Transverse colon (tissue), 4 donors: ENCODE measurements at regions not wholly inside any gene's neighbourhood (a gene's known extent, or its start where the extent isn't known, plus 50 kb on each side); places are given as distances from the start of the nearest gene placed in this dataset.

ENCODE experiments used
- DNase-seq: peaks from one replicate; pipeline ENCODE4 v3.0.0-alpha.2; 2019
- H3K27ac ChIP-seq, 4 donors: fragments of 200-600 bp; sonication (generic); 2 replicates each; pipeline ENCODE4 v1.5.1; 2016 to 2018; ENCODE audit warnings: inconsistent platforms in 4 of 4
- H3K27me3 ChIP-seq: fragments of 200-600 bp; sonication (generic); 2 replicates; pipeline ENCODE4 v1.5.1; 2017; ENCODE audit warnings: inconsistent platforms
- H3K36me3 ChIP-seq, 4 donors: fragments of 200-600 bp; sonication (generic); 2 replicates each; pipeline ENCODE4 v1.5.1; 2017 to 2019; ENCODE audit warnings: inconsistent platforms in 4 of 4
- H3K4me1 ChIP-seq, 4 donors: fragments of 200-600 bp; sonication (generic); 2 replicates each; pipeline ENCODE4 v1.5.1; 2017 to 2020; ENCODE audit warnings: inconsistent platforms in 4 of 4
- H3K4me3 ChIP-seq, 4 donors: fragments of 200-600 bp; sonication (generic); 1 replicate in 1 of 4; 2 replicates in 3 of 4; pipeline versions ENCODE4 v1.5.1 to v1.6.1; 2017 to 2019; ENCODE audit warnings: inconsistent platforms in 4 of 4
- H3K9me3 ChIP-seq, 2 donors: fragments of 200-600 bp; sonication (generic); 2 replicates each; pipeline ENCODE4 v1.5.1; 2017 to 2019; ENCODE audit warnings: inconsistent platforms in 2 of 2
- CTCF ChIP-seq, 5 experiments: fragments of 200-600 bp in 3 of 5; fragments of 450-650 bp in 2 of 5; sonication (generic) in 3 of 5; IDR thresholded peaks; 1 replicate in 2 of 5; 2 replicates in 3 of 5; pipeline ENCODE4 v1.5.1; 2016 to 2017; ENCODE audit warnings: antibody characterized with exemption in 5 of 5, inconsistent platforms in 3 of 5, mild to moderate bottlenecking in 2 of 5, moderate library complexity in 1 of 5
- EP300 ChIP-seq: sonication (generic); formaldehyde crosslinking; IDR thresholded peaks from one replicate; pipeline ENCODE4 v1.6.1; 2017; ENCODE audit warnings: antibody characterized with exemption, low read depth
- POLR2A ChIP-seq: fragments of 450-650 bp; IDR thresholded peaks from one replicate; pipeline ENCODE4 v1.6.1; 2016; ENCODE audit warnings: antibody characterized with exemption, mild to moderate bottlenecking, moderate library complexity
- POLR2AphosphoS5 ChIP-seq, 3 donors: sonication (generic); formaldehyde crosslinking; IDR thresholded peaks; one replicate each; pipeline ENCODE4 v1.6.1; 2016; ENCODE audit warnings: antibody characterized with exemption in 3 of 3
- WGBS, 2 donors: methylation state at CpG; one replicate each; pipeline ENCODE4 v1.1.5; 2018; ENCODE audit warnings: low coverage in 1 of 2; 5-methylcytosine and 5-hydroxymethylcytosine counted together
- in situ Hi-C, 4 donors: fragments of 200-750 bp; cut with MboI; loops; one replicate each; pipeline versions ENCODE4 v1.15.0 to v1.15.1; 2017; ENCODE audit warnings: low sequenced_read_pairs in 3 of 4, low pct_ligation_motif_present in 1 of 4, low pct_unique_long_range_greater_than_20kb in 1 of 4
- intact Hi-C: fragments of 100-400 bp; cut with DNase I; formaldehyde crosslinking; loops from one replicate; pipeline ENCODE4 v1.15.1; 2023; ENCODE audit warnings: low total_unique reads

- TF ChIP-seq POLR2AphosphoS5 (IDR thresholded peaks at IDR 0.05) (no peak), POLR2A (no peak), EP300 (no peak), CTCF (IDR thresholded peaks at IDR 0.05) (no peak)
- in situ Hi-C loops, result no loop called here
- no peaks in the 10 kb centered on the region for H3K27me3 ChIP-seq
- no peaks in the 10 kb centered on the region for H3K36me3 ChIP-seq
- no peaks in the 10 kb centered on the region for H3K9me3 ChIP-seq
- intact Hi-C loops, result no loop called here
- no peak overlapping the region for H3K27ac ChIP-seq
- 18 to 31% methylated on average over 2 to 3 of the region's 3 CpGs for WGBS, 2 donors
- no peak overlapping the region for H3K4me3 ChIP-seq
- DNase-seq, result no peak
- H3K4me1 ChIP-seq, result no peaks in the 10 kb centered on the region
Measured at GRCh38 chr1:214857716-214858115, 224.8 kb upstream of the KCNK2 start.

GRCh38 chr1:214859647-214860046, 222.9 kb upstream of the KCNK2 start:
- Histone ChIP-seq H3K27ac (no peak overlapping the region), H3K9me3 (no peaks in the 10 kb centered on the region), H3K36me3 (no peaks in the 10 kb centered on the region), H3K27me3 (no peaks in the 10 kb centered on the region), H3K4me3 (no peak overlapping the region), H3K4me1 (no peaks in the 10 kb centered on the region)
- TF ChIP-seq EP300, result no peak
- TF ChIP-seq POLR2A, result no peak
- no peak for TF ChIP-seq CTCF (IDR thresholded peaks at IDR 0.05)
- TF ChIP-seq POLR2AphosphoS5 (IDR thresholded peaks at IDR 0.05), result no peak
- in situ Hi-C loops, result no loop called here
- DNase-seq, result no peak
- 79 to 86% methylated on average over 8 of the region's 8 CpGs for WGBS, 2 donors
- intact Hi-C loops, result no loop called here

- Histone ChIP-seq H3K36me3 (no peaks in the 10 kb centered on the region), H3K4me1 (no peaks in the 10 kb centered on the region), H3K27me3 (no peaks in the 10 kb centered on the region), H3K27ac (no peak overlapping the region), H3K4me3 (no peak overlapping the region), H3K9me3 (no peaks in the 10 kb centered on the region)
- DNase-seq, result no peak
- intact Hi-C loops (no loop called here), in situ Hi-C loops (no loop called here)
- TF ChIP-seq POLR2AphosphoS5 (IDR thresholded peaks at IDR 0.05) (no peak), POLR2A (no peak), CTCF (IDR thresholded peaks at IDR 0.05) (no peak), EP300 (no peak)
- 59 to 60% methylated on average over 2 of the region's 2 CpGs for WGBS, 2 donors
Measured at GRCh38 chr1:214861615-214862014, 220.9 kb upstream of the KCNK2 start.

GRCh38 chr1:214862421-214862820, 220.1 kb upstream of the KCNK2 start:
- no peaks in the 10 kb centered on the region for H3K4me1 ChIP-seq
- no peaks in the 10 kb centered on the region for H3K27me3 ChIP-seq
- TF ChIP-seq EP300, result no peak
- TF ChIP-seq CTCF (IDR thresholded peaks at IDR 0.05), result no peak
- 39 to 42% methylated on average over 2 of the region's 2 CpGs for WGBS, 2 donors
- H3K27ac ChIP-seq, result no peak overlapping the region
- DNase-seq, result no peak
- H3K36me3 ChIP-seq, result no peaks in the 10 kb centered on the region
- no peak overlapping the region for H3K4me3 ChIP-seq
- in situ Hi-C loops (no loop called here), intact Hi-C loops (no loop called here)
- H3K9me3 ChIP-seq, result no peaks in the 10 kb centered on the region
